ENCODE measurements at regions not wholly inside any gene's neighbourhood (a gene's known extent, or its start where the extent isn't known, plus 50 kb on each side); places are given as distances from the start of the nearest gene placed in this dataset.
A peak's percentile ranks its signal among the peaks of the same experiment; 100 is the strongest.

DNA sequence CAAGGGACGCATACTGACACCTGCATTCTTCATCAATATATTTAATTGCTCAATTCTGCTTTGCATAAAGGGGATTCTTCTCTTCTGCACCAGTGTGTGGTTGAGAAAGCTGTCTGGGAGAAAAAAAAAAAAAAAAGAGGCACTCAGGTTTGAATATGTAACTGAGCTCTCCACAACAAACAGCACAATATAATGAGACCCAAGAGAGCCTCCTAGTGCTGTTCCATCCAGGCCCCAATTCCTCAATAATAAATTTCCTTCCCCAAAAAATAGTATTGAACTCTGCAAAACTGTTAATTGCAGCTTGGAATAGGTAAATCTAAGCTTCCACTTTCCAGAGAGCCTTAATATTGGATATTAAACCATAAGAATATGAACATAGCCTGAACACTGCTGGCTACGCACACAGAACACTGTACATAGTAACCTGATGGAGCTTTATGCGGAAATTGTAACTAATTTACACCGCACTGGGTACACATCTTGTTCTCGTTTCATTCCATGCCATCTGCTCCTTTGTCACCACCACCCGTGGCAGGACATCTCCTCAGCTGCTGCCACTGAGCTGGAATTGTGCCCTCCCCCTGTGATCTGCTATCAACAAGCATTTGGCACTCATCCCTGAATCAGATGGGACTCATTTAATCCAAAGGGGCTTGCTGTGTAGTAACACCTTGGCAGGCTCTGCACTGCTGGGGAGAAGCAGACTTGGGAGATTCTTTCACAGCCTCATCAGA is 272.0 kb downstream of the HHIPL2 start:
- no peaks in the 10 kb centered on the region for H3K36me3 ChIP-seq (replicated peaks; ENCODE audit: control insufficient read depth, insufficient read depth, low read length)
- H3K4me3 ChIP-seq (ENCODE audit: insufficient read depth, low read depth, low read length) = no peak overlapping the region
- no peaks in the 10 kb centered on the region for H3K27me3 ChIP-seq (ENCODE audit: control insufficient read depth, insufficient read depth, low read length)
- no peak for DNase-seq

DNA sequence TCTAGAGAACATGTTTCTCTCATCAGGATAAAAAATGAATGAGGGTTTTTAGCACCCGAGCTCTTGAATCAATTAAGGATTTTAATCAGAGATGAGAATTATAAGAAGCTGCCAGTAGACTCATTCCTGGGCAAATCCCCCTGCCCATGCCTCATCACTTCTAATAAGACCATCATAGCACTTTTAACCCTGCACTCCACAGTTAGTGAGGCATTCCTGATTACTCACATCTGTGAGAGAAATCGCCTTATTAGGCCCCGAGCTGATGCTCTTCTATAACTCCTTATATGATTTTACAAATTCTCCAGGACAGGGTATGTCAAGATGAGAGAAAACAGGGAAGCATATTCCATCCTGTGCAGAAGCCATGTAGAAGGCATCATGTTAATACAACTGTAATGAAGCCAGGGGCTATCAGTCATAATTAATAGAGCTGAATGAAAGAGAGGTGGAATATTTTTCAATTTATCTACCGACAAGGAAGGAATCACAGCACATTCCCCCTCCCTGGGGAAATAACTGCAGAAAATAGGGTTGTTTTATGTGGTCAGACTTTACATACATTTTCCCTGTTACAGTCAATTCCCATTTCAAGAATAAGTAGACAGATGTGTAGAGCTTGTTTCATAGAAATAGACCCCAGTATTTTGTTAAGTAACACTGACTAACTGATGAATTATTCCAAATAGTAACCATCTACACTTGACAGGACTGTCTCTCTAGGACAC is 272.7 kb downstream of the HHIPL2 start:
- Histone ChIP-seq H3K27me3 (ENCODE audit: control insufficient read depth, insufficient read depth, low read length) (no peaks in the 10 kb centered on the region), H3K36me3 (replicated peaks; ENCODE audit: control insufficient read depth, insufficient read depth, low read length) (no peaks in the 10 kb centered on the region), H3K4me3 (ENCODE audit: insufficient read depth, low read depth, low read length) (no peak overlapping the region)
- DNase-seq = no peak

DNA sequence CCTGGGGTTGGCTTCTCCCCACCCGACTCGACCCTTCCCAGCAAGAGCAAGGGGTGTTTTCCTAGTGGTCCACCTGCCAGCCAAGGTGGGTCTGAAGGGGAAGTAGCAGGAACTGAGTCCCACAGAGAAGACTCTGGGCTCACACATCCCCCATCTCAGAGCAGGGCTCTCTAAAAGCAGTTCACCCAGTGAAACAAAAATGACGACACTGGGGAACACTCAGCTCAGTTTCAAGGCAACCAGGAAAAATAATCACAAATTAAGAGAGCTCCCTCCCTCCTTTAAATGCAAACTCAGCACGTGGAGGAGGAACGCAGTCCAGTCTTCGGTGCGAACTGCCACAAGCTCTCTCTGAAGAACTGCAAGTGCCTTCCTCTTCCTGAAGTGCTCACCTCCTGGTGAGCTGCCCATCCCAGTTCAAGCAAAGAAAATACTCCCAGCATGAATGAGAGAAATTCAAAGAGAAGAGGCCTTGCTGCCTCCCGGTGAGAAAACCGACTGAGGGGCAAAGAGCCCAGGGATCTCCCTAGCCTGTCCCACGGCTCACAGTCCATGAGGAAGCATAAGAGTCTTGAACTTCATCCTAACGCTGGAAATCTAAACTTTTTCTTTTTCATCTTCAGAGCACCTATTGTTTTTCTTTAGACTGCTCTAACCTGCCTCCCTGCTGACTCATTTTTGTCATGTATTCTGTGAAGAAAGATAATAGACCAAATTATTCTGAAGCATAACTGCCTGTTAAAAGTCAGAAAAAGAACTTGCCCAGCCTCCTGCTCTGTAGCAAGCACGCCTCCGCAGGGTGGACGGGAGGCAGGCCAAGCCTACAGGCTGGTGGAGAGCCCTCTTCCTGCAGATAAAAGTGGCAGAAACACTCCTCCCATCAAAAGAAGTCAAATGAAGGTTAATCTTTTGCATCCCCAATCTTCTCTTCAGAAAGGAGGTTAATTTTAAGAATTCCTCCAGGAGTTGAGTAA is 281.4 kb downstream of the HHIPL2 start:
- no peak for DNase-seq
- Histone ChIP-seq H3K27me3 (ENCODE audit: control insufficient read depth, insufficient read depth, low read length) (no peaks in the 10 kb centered on the region), H3K4me3 (ENCODE audit: insufficient read depth, low read depth, low read length) (no peak overlapping the region), H3K36me3 (replicated peaks; ENCODE audit: control insufficient read depth, insufficient read depth, low read length) (no peaks in the 10 kb centered on the region)

DNA sequence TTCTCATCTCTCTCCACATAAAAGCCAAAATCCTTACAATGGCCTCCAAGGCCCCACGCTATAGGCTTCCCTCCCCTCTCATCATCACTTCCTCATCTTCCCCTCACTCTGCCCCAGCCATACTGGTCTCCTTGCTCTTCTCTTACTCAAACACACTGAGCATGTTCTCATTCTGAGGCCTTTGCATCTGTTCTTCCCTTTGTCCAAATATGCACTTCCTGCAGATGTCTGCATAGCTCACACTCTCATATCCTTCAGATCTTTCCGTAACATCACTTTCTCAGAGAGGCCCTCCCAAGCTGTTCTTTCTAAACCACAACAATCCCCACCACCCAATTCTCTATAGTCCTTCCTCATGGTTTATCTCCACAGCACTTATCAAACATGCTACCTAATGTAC is 284.1 kb downstream of the HHIPL2 start:
- H3K36me3 ChIP-seq (replicated peaks; ENCODE audit: control insufficient read depth, insufficient read depth, low read length) = no peaks in the 10 kb centered on the region
- no peak overlapping the region for H3K4me3 ChIP-seq (ENCODE audit: insufficient read depth, low read depth, low read length)
- H3K27me3 ChIP-seq (ENCODE audit: control insufficient read depth, insufficient read depth, low read length) = no peaks in the 10 kb centered on the region
- DNase-seq = no peak

DNA sequence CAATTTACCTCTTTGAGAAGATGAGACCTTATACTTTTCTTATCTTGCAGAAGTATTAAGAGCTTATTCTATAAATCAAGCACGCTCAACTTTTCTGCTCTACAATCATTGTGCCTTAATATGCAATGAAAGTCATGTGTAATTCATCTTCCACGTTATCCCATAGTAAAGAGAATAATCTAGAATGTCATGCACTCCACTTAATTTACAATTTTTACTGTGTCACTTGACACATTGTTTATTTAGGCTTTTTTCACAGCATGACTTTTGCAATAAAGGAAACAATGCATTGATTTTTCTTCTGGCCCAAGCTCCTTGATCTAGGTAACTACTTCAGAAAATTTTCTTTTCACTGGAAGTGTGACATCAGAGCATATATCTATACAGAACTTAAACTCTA is 290.9 kb downstream of the HHIPL2 start:
- no peak for DNase-seq
- no peak overlapping the region for H3K4me3 ChIP-seq (ENCODE audit: insufficient read depth, low read depth, low read length)
- H3K36me3 ChIP-seq (replicated peaks; ENCODE audit: control insufficient read depth, insufficient read depth, low read length) = no peaks in the 10 kb centered on the region
- no peaks in the 10 kb centered on the region for H3K27me3 ChIP-seq (ENCODE audit: control insufficient read depth, insufficient read depth, low read length)

DNA sequence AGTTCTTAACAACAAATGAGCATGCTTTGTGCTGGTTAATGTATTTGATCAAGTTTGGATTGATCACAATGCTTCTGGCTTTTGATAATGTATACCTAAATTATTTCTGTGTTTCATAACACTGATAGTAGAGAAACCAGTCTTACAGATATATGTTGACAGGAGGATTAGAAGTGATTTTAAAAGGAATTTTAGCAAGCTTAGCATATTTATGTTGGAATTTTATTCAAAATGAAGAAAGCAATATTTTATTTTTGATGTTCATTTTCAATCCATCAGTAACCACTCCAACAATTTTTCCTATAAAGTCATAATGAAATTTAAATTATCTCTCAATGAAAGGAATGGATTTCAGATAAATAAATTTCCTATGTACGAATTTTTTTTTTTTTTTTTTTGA is 291.8 kb downstream of the HHIPL2 start:
- Histone ChIP-seq H3K27me3 (ENCODE audit: control insufficient read depth, insufficient read depth, low read length) (no peaks in the 10 kb centered on the region), H3K36me3 (replicated peaks; ENCODE audit: control insufficient read depth, insufficient read depth, low read length) (no peaks in the 10 kb centered on the region), H3K4me3 (ENCODE audit: insufficient read depth, low read depth, low read length) (no peak overlapping the region)
- no peak for DNase-seq

DNA sequence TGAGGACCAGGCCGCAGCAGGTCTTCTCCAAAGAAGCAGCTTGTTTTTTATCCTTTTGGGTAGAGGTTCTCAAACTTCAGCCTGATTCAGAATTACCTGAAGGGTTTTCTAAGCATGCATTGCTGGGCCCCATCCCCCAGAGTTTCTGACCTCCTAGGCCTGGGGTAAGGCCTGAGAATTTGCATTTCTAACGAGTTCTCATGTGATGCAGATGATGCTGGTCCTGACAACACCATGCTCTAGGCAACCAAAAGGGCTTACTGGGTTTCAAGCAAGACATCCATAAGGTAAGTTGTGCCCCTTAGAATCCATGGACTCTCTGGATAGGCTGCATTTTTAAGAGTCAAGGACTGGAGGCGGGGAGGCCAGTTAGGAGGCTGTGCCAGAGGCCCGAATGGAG is 295.1 kb downstream of the HHIPL2 start:
- H3K36me3 ChIP-seq (replicated peaks; ENCODE audit: control insufficient read depth, insufficient read depth, low read length) = no peaks in the 10 kb centered on the region
- no peak for DNase-seq

DNA sequence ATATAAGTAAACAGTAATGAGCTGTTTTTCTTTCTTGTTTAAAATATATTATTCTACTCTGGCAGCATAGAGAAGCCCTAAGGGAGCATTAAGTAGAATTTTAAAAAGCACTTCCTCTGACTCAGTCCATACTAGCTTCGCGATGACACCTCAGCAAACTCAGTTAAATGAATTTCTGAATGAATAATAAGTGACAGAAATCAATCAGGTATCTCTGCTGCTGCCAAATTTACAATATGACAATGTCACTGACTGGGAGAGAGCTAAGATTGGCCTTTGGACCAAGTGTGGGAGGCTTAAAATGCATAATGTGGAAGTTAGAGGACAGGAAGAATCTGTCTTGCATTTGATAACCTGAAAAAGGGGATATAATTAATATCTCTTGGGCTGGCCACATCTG is 296.1 kb downstream of the HHIPL2 start:
- no peaks in the 10 kb centered on the region for H3K36me3 ChIP-seq (replicated peaks; ENCODE audit: control insufficient read depth, insufficient read depth, low read length)
- no peak for DNase-seq
- H3K4me3 ChIP-seq (ENCODE audit: insufficient read depth, low read depth, low read length) = no peak overlapping the region
- H3K27me3 ChIP-seq (ENCODE audit: control insufficient read depth, insufficient read depth, low read length) = no peaks in the 10 kb centered on the region

More for the DNA sequence above, 295.1 kb downstream of the HHIPL2 start:
- H3K27me3 ChIP-seq (ENCODE audit: control insufficient read depth, insufficient read depth, low read length) = no peaks in the 10 kb centered on the region
- no peak overlapping the region for H3K4me3 ChIP-seq (ENCODE audit: insufficient read depth, low read depth, low read length)

DNA sequence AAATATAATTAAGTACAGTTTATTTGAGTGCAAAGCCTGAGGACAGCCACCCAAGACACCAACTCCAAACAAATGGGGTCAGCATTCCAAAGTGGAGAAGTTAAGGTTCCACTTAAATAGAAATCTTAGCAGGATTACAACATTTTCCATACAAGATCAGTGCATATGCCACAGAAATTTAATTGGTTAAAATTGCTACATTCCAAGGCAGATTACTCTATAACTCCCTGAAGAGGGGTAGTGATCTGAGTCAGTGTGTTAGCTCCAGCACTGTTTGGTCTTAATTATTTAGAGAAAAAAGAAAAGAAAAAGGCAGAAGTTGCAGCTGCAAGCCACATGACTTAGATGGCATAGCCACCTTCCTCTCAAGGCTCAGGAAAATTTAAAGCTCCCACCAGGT is 297.5 kb downstream of the HHIPL2 start:
- no peak for DNase-seq
- Histone ChIP-seq H3K27me3 (ENCODE audit: control insufficient read depth, insufficient read depth, low read length) (no peaks in the 10 kb centered on the region), H3K36me3 (replicated peaks; ENCODE audit: control insufficient read depth, insufficient read depth, low read length) (no peaks in the 10 kb centered on the region), H3K4me3 (ENCODE audit: insufficient read depth, low read depth, low read length) (no peak overlapping the region)

DNA sequence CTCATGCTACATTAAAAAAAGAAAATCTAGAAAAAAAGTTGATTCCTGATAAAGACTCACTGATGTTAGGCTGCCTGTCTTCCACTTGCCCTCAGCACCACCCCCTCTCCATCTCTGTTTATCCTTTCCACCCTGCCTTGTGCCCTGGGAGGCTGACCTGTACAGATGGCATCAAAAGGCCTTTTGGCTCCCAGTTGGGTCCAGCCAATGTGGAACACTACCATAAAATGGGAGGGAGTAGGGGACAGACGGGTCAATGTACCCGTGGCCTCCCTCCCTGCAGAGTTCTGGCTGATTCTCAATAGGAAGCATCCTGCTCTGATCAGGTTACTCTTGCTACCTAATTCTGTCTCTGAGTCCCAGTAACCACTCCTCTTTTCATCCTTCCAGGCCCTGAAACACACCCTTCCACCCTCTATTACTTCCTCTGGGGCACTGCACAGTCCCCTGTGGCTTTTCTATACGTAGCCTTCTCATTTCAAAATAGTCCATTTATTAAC is 300.0 kb downstream of the HHIPL2 start:
- no peak overlapping the region for H3K4me3 ChIP-seq (ENCODE audit: insufficient read depth, low read depth, low read length)
- no peaks in the 10 kb centered on the region for H3K27me3 ChIP-seq (ENCODE audit: control insufficient read depth, insufficient read depth, low read length)
- no peaks in the 10 kb centered on the region for H3K36me3 ChIP-seq (replicated peaks; ENCODE audit: control insufficient read depth, insufficient read depth, low read length)
- DNase-seq = peak; percentile 7

DNA sequence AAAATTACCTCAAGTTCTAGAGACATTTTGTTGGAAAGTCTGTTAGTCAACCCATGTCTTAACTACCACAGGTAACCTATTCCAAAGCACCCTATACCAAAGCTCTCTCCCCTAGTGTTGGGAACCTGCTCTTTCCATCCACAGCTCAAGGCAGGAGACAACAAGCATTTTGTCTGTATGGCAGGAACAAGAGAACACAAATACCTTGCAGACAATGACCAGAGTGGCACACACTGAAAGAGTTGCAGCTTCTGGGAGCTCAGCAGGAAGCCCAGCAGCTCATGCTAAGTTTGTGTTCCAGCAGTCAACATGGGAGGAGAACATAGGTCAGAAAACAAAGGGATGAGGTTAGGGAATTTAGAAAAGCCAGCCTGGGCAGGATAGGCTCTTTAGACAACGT is 300.8 kb downstream of the HHIPL2 start:
- Histone ChIP-seq H3K36me3 (replicated peaks; ENCODE audit: control insufficient read depth, insufficient read depth, low read length) (no peaks in the 10 kb centered on the region), H3K4me3 (ENCODE audit: insufficient read depth, low read depth, low read length) (no peak overlapping the region), H3K27me3 (ENCODE audit: control insufficient read depth, insufficient read depth, low read length) (no peaks in the 10 kb centered on the region)
- DNase-seq = no peak

DNA sequence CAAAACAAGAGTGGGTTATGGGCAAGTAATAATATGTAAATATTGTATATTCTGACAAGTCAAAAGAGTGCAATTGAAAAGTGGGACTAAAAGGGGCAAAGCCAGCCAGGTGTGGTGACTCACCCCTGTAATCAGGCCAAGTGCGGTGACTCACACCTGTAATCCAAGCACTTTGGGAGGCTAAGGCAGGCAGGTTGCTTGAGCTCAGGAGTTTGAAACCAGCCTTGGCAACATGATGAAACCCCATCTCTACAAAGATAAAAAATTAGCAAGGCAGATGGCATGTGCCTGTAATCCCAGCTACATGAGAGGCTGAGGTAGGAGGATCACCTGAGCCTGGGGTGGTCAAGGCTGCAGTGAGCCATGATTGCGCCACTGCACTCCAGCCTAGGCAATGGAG is 304.0 kb downstream of the HHIPL2 start:
- H3K36me3 ChIP-seq (replicated peaks; ENCODE audit: control insufficient read depth, insufficient read depth, low read length) = no peaks in the 10 kb centered on the region
- DNase-seq = no peak

DNA sequence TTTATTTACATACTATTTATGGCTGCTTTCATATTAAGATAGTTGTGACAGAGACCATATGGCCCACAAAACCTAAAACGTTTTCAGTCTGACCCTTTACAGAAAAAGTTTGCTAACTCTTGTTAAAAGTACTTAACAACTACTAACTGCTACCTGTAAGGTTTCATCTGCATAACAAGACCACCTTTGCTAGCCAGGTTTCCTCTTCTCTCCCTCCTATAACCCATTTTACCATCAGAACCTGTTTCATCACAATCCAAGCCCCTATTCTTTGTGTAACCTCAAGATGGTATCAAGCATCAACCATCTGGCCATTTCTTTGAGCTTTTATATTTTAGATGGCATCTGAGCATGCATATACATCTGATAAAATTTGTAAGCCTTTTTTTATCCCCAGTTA is 305.4 kb downstream of the HHIPL2 start:
- Histone ChIP-seq H3K36me3 (replicated peaks; ENCODE audit: control insufficient read depth, insufficient read depth, low read length) (no peaks in the 10 kb centered on the region), H3K4me3 (ENCODE audit: insufficient read depth, low read depth, low read length) (no peak overlapping the region), H3K27me3 (ENCODE audit: control insufficient read depth, insufficient read depth, low read length) (no peaks in the 10 kb centered on the region)
- DNase-seq = no peak

More for the DNA sequence above, 304.0 kb downstream of the HHIPL2 start:
- Histone ChIP-seq H3K27me3 (ENCODE audit: control insufficient read depth, insufficient read depth, low read length) (no peaks in the 10 kb centered on the region), H3K4me3 (ENCODE audit: insufficient read depth, low read depth, low read length) (no peak overlapping the region)

DNA sequence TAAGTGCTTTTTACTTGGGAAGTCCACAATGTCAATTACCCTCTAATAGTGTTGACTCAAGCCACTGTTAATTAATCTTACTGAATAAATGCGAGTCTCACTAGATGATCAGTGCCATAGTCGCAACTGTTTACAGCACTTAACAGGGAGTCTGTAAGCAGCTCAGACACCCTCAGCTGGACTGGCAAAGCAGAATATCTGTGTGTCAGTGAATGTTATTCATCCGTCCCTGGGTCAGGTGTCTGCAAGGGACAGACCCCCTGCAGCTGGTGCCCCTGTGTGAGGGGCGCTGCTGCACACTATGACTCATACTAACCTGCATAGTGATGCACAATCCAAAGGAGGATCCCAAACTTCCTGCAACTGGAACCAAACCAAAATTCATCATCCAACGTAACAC is 306.5 kb downstream of the HHIPL2 start:
- DNase-seq = no peak
- H3K36me3 ChIP-seq (replicated peaks; ENCODE audit: control insufficient read depth, insufficient read depth, low read length) = no peaks in the 10 kb centered on the region
- H3K4me3 ChIP-seq (ENCODE audit: insufficient read depth, low read depth, low read length) = no peak overlapping the region
- H3K27me3 ChIP-seq (ENCODE audit: control insufficient read depth, insufficient read depth, low read length) = no peaks in the 10 kb centered on the region

All from H7 (cell line).